Kidney (tissue), 13 donors: ENCODE measurements at regions not wholly inside any gene's neighbourhood (a gene's known extent, or its start where the extent isn't known, plus 50 kb on each side); places are given as distances from the start of the nearest gene placed in this dataset.
A peak's percentile ranks its signal among the peaks of the same experiment; 100 is the strongest.

ENCODE experiments used
- DNase-seq, 5 donors: peaks; one replicate each; pipeline ENCODE4 v3.0.0-alpha.2; 2013 to 2020
- FAIRE-seq: peaks from 2 replicates; lab custom pipeline; 2012; peaks lifted over from hg19 to GRCh38; lab: Jason Lieb, UNC
- H3K27ac ChIP-seq, 2 donors: one replicate each; pipeline ENCODE4 v1.7.0; 2013; ENCODE audit warnings: low read depth in 2 of 2, low read length in 2 of 2, inconsistent platforms in 1 of 2
- H3K27me3 ChIP-seq: one replicate; pipeline ENCODE4 v1.7.1; 2013; ENCODE audit warnings: low read length, inconsistent platforms; ENCODE audit not compliant: control insufficient read depth, insufficient read depth
- H3K36me3 ChIP-seq, 3 donors: one replicate each; pipeline versions ENCODE4 v1.7.0 to v1.7.1; 2013; ENCODE audit warnings: low read length in 3 of 3, control low read depth in 1 of 3, inconsistent platforms in 1 of 3; ENCODE audit not compliant: insufficient read depth in 3 of 3, control insufficient read depth in 2 of 3
- H3K4me1 ChIP-seq, 3 donors: one replicate each; pipeline versions ENCODE4 v1.7.0 to v1.7.1; 2013; ENCODE audit warnings: low read length in 3 of 3, inconsistent platforms in 1 of 3, low read depth in 1 of 3; ENCODE audit not compliant: control insufficient read depth in 2 of 3, insufficient read depth in 2 of 3
- H3K4me3 ChIP-seq, 3 donors: one replicate each; pipeline versions ENCODE4 v1.7.0 to v1.8.1; 2013; ENCODE audit warnings: low read length in 3 of 3, control low read depth in 1 of 3, inconsistent platforms in 1 of 3
- H3K9ac ChIP-seq, 3 donors: one replicate each; pipeline versions ENCODE4 v1.7.0 to v1.7.1; 2013; ENCODE audit warnings: low read length in 3 of 3, control low read depth in 1 of 3, inconsistent platforms in 1 of 3
- H3K9me3 ChIP-seq, 3 donors: one replicate each; pipeline versions ENCODE4 v1.7.0 to v1.7.1; 2013; ENCODE audit warnings: low read length in 3 of 3, control low read depth in 1 of 3, inconsistent platforms in 1 of 3; ENCODE audit not compliant: control insufficient read depth in 2 of 3, insufficient read depth in 1 of 3
- intact Hi-C: fragments of 100-400 bp; cut with DNase I; formaldehyde crosslinking; loops from one replicate; pipeline ENCODE4 v1.11.1; 2022
- TF ChIP-seq, protein P1 (sequence below): IDR thresholded peaks from 3 replicates; pipeline ENCODE4 v1.5.1; 2012; ENCODE audit warnings: mild to moderate bottlenecking, moderate library complexity, borderline replicate concordance; ENCODE audit not compliant: insufficient read depth; ENCODE audit errors: extremely low read depth
- donor health status: control.
- donor health status: control.
- donor health status: control.
- donor health status: control.
- donor health status: control.
- donor health status: DM: yes; HTN: yes; CAD: no.
- donor health status: Normal renal cell carcinoma (clear cell type).

DNA sequence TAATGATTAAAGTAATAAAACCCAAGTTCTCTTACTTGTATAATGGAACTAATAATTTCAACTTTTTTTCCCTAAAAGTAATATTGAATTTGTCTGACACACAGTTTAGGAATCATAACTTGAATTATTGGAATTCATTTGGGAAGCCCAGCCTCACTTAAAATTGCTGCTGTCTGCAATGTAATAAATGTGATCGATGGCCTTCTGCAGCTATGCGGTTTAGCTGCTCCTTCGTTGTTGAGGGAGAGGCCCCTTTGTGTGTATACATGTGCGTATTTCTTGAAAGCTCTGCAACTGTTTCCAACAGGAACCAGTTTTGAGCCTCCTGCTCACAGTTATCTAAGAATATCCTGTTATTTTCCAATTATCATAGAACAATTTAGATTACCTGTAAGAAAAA lies 152.5 kb downstream of the AKR1D1 start:
- H3K4me1 ChIP-seq, result no peaks in the 10 kb centered on the region
- no peaks in the 10 kb centered on the region for H3K27me3 ChIP-seq
- TF ChIP-seq, protein P1, sequence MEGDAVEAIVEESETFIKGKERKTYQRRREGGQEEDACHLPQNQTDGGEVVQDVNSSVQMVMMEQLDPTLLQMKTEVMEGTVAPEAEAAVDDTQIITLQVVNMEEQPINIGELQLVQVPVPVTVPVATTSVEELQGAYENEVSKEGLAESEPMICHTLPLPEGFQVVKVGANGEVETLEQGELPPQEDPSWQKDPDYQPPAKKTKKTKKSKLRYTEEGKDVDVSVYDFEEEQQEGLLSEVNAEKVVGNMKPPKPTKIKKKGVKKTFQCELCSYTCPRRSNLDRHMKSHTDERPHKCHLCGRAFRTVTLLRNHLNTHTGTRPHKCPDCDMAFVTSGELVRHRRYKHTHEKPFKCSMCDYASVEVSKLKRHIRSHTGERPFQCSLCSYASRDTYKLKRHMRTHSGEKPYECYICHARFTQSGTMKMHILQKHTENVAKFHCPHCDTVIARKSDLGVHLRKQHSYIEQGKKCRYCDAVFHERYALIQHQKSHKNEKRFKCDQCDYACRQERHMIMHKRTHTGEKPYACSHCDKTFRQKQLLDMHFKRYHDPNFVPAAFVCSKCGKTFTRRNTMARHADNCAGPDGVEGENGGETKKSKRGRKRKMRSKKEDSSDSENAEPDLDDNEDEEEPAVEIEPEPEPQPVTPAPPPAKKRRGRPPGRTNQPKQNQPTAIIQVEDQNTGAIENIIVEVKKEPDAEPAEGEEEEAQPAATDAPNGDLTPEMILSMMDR, result no peak
- peak in 2 of 5 donors; percentile 33 to 56 for DNase-seq
- no peak overlapping the region for H3K4me3 ChIP-seq
- no peaks in the 10 kb centered on the region for H3K36me3 ChIP-seq
- intact Hi-C loops, result no loop called here
- H3K9ac ChIP-seq, result no peak overlapping the region
- no peaks in the 10 kb centered on the region for H3K9me3 ChIP-seq
- no peak overlapping the region for H3K27ac ChIP-seq
- no peak for FAIRE-seq

DNA sequence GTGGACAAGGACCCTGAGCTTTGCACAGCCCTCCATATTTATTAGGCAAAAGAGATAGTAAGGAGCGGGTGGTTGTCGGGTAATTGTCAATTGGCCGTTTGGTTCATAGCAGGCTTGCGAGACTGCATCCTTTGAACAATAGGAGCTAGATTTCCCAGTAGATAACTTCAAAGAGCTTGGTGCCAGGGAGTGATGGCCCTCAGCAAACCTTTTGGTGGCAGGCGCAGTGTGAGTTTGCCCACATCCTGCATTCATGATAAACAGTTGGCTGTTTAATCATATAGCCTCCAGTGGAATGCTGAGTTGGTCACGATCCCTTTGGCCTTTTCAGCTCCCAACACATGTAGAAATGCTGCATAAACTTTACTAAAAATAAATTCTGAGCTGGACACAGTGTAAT lies 156.9 kb downstream of the AKR1D1 start:
- intact Hi-C loops, result loop anchor here (10.0 kb wide), 1 partner anchor 58 kb away; no protein-coding TSS in a partner anchor
- Histone ChIP-seq H3K27me3 (no peaks in the 10 kb centered on the region), H3K27ac (no peak overlapping the region), H3K9me3 (peaks cover 0 to 4% (median 0%) of the 10 kb centered on the region in 3 donors), H3K9ac (no peak overlapping the region), H3K4me1 (no peaks in the 10 kb centered on the region), H3K4me3 (no peak overlapping the region), H3K36me3 (no peaks in the 10 kb centered on the region)
- FAIRE-seq (no peak), DNase-seq (no peak)
- TF ChIP-seq, protein P1, result no peak

DNA sequence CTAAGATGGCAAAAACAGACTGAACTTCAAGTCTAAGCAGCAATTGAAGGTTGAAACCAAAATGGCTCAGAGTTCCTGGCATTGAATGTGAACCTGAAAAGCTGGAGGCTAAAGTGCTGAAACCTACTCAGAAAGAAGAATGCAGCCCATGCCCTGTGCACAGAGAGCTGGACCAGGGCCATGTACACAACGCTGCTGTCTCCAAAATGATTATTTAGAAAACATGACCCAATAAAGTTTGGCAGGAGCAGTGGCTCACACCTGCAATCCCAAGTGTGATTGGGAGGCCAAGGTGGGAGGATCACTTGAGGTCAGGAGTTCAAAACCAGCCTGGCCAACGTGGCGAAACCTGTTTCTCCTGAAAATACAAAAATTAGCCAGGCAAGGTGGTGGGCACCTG lies 158.9 kb downstream of the AKR1D1 start:
- DNase-seq, result no peak
- no peaks in the 10 kb centered on the region for H3K4me1 ChIP-seq
- no peak overlapping the region for H3K9ac ChIP-seq
- no peaks in the 10 kb centered on the region for H3K27me3 ChIP-seq
- intact Hi-C loops, result loop anchor here (10.0 kb wide), 1 partner anchor 60 kb away; no protein-coding TSS in a partner anchor
- FAIRE-seq, result no peak
- TF ChIP-seq, protein P1, result no peak
- H3K9me3 ChIP-seq, result peaks cover 0 to 6% (median 4%) of the 10 kb centered on the region in 3 donors
- no peaks in the 10 kb centered on the region for H3K36me3 ChIP-seq
- no peak overlapping the region for H3K4me3 ChIP-seq
- no peak overlapping the region for H3K27ac ChIP-seq

DNA sequence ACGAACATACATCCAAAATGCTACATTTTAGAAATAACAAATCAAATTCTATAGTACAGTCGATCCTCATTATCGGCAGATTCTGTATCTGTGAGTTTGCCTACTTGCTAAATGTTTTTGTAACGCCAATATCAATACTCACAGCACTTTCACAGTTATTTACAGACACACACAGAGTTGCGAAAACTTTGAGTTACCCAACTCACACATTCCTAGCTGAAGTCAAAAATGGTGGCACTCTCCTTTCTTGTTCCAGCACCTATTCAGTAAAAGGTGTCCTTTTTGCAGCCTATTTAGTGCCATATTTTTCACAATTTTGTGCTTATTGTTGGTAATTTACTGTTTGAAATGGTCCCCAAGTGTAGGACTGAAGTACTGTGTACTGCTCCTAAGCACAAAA lies 161.7 kb downstream of the AKR1D1 start:
- Histone ChIP-seq H3K27ac (no peak overlapping the region), H3K36me3 (no peaks in the 10 kb centered on the region), H3K4me1 (no peaks in the 10 kb centered on the region), H3K9me3 (peaks cover 0 to 6% (median 4%) of the 10 kb centered on the region in 3 donors), H3K27me3 (no peaks in the 10 kb centered on the region), H3K9ac (no peak overlapping the region), H3K4me3 (no peak overlapping the region)
- intact Hi-C loops, result loop anchor here (10.0 kb wide), 1 partner anchor 63 kb away; no protein-coding TSS in a partner anchor
- DNase-seq (no peak), FAIRE-seq (no peak)
- TF ChIP-seq, protein P1, result no peak
